ENCODE measurements at regions not wholly inside any gene's neighbourhood (a gene's known extent, or its start where the extent isn't known, plus 50 kb on each side); places are given as distances from the start of the nearest gene placed in this dataset.

- TF ChIP-seq POLR2A (IDR thresholded peaks at IDR 0.05; ENCODE audit: low read length), result no peak
- TF ChIP-seq GATA1 (IDR thresholded peaks at IDR 0.05; ENCODE audit: low read depth, low read length), result no peak
Observed at GRCh38 chr2:48200620-48201293, 113.7 kb upstream of the FOXN2 start.
